Astrocyte (in vitro differentiated cells and primary cell): ENCODE measurements at regions not wholly inside any gene's neighbourhood (a gene's known extent, or its start where the extent isn't known, plus 50 kb on each side); places are given as distances from the start of the nearest gene placed in this dataset.
"Not testable (repeated sequence)": the region's sequence is repeated elsewhere in the genome, so short reads cannot be mapped to it uniquely, and the experiment has no call there.

Experiments used
- DNase-seq: peaks from one replicate; pipeline ENCODE4 v3.0.0-alpha.2; 2010; ENCODE audit warnings: low read depth
- FAIRE-seq: peaks from 2 replicates; lab custom pipeline; 2011; peaks lifted over from hg19 to GRCh38; lab: Jason Lieb, UNC
- H2AFZ ChIP-seq: 2 replicates; pipeline ENCODE4 v1.6.0; 2012; ENCODE audit warnings: low read depth, low read length, inconsistent platforms
- H3K27ac ChIP-seq: 2 replicates; pipeline ENCODE4 v1.5.1; 2011; ENCODE audit warnings: low read depth, low read length, inconsistent platforms
- H3K27me3 ChIP-seq: 2 replicates; pipeline ENCODE4 v1.6.0; 2011; ENCODE audit warnings: low read length, inconsistent platforms; ENCODE audit not compliant: insufficient read depth
- H3K36me3 ChIP-seq: 2 replicates; pipeline ENCODE4 v1.5.1; 2011; ENCODE audit warnings: low read length, inconsistent platforms; ENCODE audit not compliant: insufficient read depth
- H3K4me1 ChIP-seq: 2 replicates; pipeline ENCODE4 v1.5.1; 2011; ENCODE audit warnings: low read length, inconsistent platforms; ENCODE audit not compliant: insufficient read depth
- H3K4me2 ChIP-seq: 2 replicates; pipeline ENCODE4 v1.6.0; 2012; ENCODE audit warnings: low read length, inconsistent platforms
- H3K4me3 ChIP-seq: 2 replicates; pipeline ENCODE4 v1.5.1; 2011; ENCODE audit warnings: low read depth, mild to moderate bottlenecking, low read length, inconsistent platforms; ENCODE audit not compliant: insufficient read depth
- H3K79me2 ChIP-seq: 2 replicates; pipeline ENCODE4 v1.6.0; 2012; ENCODE audit warnings: mild to moderate bottlenecking, low read length, inconsistent platforms; ENCODE audit not compliant: insufficient read depth
- H3K9ac ChIP-seq: 2 replicates; pipeline ENCODE4 v1.6.0; 2012; ENCODE audit warnings: mild to moderate bottlenecking, low read length, inconsistent platforms
- H3K9me3 ChIP-seq: 2 replicates; pipeline ENCODE4 v1.5.1; 2012; ENCODE audit warnings: low read depth, mild to moderate bottlenecking, low read length, inconsistent platforms; ENCODE audit not compliant: insufficient read depth
- H4K20me1 ChIP-seq: 2 replicates; pipeline ENCODE4 v1.6.0; 2012; ENCODE audit warnings: low read length, inconsistent platforms; ENCODE audit not compliant: insufficient read depth
- H3K27ac Mint-ChIP-seq: one replicate; pipeline ENCODE4 v1.8.0; 2021; ENCODE audit warnings: mild to moderate bottlenecking, mixed read lengths; ENCODE audit not compliant: unreplicated experiment
- H3K27me3 Mint-ChIP-seq: one replicate; pipeline ENCODE4 v1.8.0; 2021; ENCODE audit warnings: low read depth, mixed read lengths; ENCODE audit not compliant: unreplicated experiment
- H3K36me3 Mint-ChIP-seq: one replicate; pipeline ENCODE4 v1.8.0; 2021; ENCODE audit warnings: low read depth, mixed read lengths; ENCODE audit not compliant: unreplicated experiment
- H3K4me1 Mint-ChIP-seq: one replicate; pipeline ENCODE4 v1.8.0; 2021; ENCODE audit warnings: low read depth, mixed read lengths; ENCODE audit not compliant: unreplicated experiment
- H3K4me3 Mint-ChIP-seq: one replicate; pipeline ENCODE4 v1.8.0; 2021; ENCODE audit warnings: mild to moderate bottlenecking, moderate library complexity, mixed read lengths; ENCODE audit not compliant: unreplicated experiment
- H3K9me3 Mint-ChIP-seq: one replicate; pipeline ENCODE4 v1.8.0; 2021; ENCODE audit warnings: mild to moderate bottlenecking, mixed read lengths; ENCODE audit not compliant: unreplicated experiment
- EZH2 ChIP-seq: IDR thresholded peaks from 2 replicates; pipeline ENCODE4 v1.6.1; 2012; ENCODE audit warnings: mild to moderate bottlenecking, low read length, inconsistent platforms; ENCODE audit not compliant: insufficient read depth
- TF ChIP-seq, protein P1 (sequence below): IDR thresholded peaks from 2 replicates; pipeline ENCODE4 v1.5.1; 2011; ENCODE audit warnings: low read depth, mild to moderate bottlenecking, inconsistent platforms, low read length, moderate library complexity; ENCODE audit not compliant: insufficient read depth

GRCh38 chr4:104574371-104574770 is 79.7 kb upstream of the CXXC4 start:
- Histone ChIP-seq H4K20me1 (no peaks in the 10 kb centered on the region), H3K27me3 (no peaks in the 10 kb centered on the region), H3K27ac (no peak overlapping the region), H3K9me3 (no peaks in the 10 kb centered on the region), H3K9ac (no peak overlapping the region), H3K4me1 (no peaks in the 10 kb centered on the region), H3K4me3 (no peak overlapping the region), H2AFZ (no peak overlapping the region), H3K4me2 (no peak overlapping the region), H3K36me3 (no peaks in the 10 kb centered on the region), H3K79me2 (no peaks in the 10 kb centered on the region)
- FAIRE-seq (no peak), DNase-seq (no peak)
- TF ChIP-seq, protein P1, sequence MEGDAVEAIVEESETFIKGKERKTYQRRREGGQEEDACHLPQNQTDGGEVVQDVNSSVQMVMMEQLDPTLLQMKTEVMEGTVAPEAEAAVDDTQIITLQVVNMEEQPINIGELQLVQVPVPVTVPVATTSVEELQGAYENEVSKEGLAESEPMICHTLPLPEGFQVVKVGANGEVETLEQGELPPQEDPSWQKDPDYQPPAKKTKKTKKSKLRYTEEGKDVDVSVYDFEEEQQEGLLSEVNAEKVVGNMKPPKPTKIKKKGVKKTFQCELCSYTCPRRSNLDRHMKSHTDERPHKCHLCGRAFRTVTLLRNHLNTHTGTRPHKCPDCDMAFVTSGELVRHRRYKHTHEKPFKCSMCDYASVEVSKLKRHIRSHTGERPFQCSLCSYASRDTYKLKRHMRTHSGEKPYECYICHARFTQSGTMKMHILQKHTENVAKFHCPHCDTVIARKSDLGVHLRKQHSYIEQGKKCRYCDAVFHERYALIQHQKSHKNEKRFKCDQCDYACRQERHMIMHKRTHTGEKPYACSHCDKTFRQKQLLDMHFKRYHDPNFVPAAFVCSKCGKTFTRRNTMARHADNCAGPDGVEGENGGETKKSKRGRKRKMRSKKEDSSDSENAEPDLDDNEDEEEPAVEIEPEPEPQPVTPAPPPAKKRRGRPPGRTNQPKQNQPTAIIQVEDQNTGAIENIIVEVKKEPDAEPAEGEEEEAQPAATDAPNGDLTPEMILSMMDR, result no peak
- no peak for TF ChIP-seq EZH2
- Mint-ChIP-seq H3K27ac (no peak overlapping the region), H3K9me3 (no peaks in the 10 kb centered on the region), H3K4me1 (peaks cover 5% of the 10 kb centered on the region), H3K4me3 (no peak overlapping the region), H3K27me3 (no peaks in the 10 kb centered on the region), H3K36me3 (no peaks in the 10 kb centered on the region)

GRCh38 chr4:104575278-104575677 is 80.6 kb upstream of the CXXC4 start:
- Mint-ChIP-seq H3K4me1 (peaks cover 5% of the 10 kb centered on the region), H3K9me3 (no peaks in the 10 kb centered on the region), H3K36me3 (no peaks in the 10 kb centered on the region), H3K4me3 (no peak overlapping the region), H3K27me3 (no peaks in the 10 kb centered on the region), H3K27ac (no peak overlapping the region)
- Histone ChIP-seq H2AFZ (no peak overlapping the region), H3K4me2 (no peak overlapping the region), H3K9me3 (no peaks in the 10 kb centered on the region), H3K9ac (no peak overlapping the region), H4K20me1 (no peaks in the 10 kb centered on the region), H3K4me3 (no peak overlapping the region), H3K36me3 (no peaks in the 10 kb centered on the region), H3K79me2 (no peaks in the 10 kb centered on the region), H3K27me3 (no peaks in the 10 kb centered on the region), H3K27ac (no peak overlapping the region), H3K4me1 (no peaks in the 10 kb centered on the region)
- no peak for FAIRE-seq
- no peak for DNase-seq
- TF ChIP-seq, protein P1, result no peak
- TF ChIP-seq EZH2, result no peak

DNA sequence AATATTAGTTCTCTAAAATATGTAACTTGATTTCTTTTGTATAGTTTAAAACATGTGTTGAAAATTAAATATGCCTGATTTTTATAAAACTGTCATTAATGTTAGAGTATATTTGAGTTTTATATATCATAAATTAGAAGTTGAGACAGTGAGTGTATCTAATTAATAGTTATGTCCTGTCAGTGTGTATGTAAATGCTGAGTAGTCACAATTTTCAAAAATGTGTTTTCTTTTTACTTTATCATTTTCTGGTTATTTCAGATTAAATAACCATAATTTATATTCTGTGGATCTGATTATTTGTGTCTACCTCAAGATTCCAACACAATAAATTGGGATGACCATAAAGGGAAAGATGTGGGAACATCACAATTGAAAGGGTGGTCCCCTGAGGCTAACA is 82.7 kb upstream of the CXXC4 start:
- no peaks in the 10 kb centered on the region for H3K9me3 Mint-ChIP-seq
- Histone ChIP-seq H3K4me2 (no peak overlapping the region), H3K27ac (no peak overlapping the region), H3K9ac (no peak overlapping the region), H3K27me3 (no peaks in the 10 kb centered on the region), H3K4me3 (no peak overlapping the region), H3K4me1 (no peaks in the 10 kb centered on the region), H3K36me3 (no peaks in the 10 kb centered on the region), H2AFZ (no peak overlapping the region), H4K20me1 (no peaks in the 10 kb centered on the region), H3K79me2 (no peaks in the 10 kb centered on the region), H3K9me3 (no peaks in the 10 kb centered on the region)
- no peaks in the 10 kb centered on the region for H3K36me3 Mint-ChIP-seq
- H3K4me1 Mint-ChIP-seq, result no peaks in the 10 kb centered on the region
- DNase-seq (no peak), FAIRE-seq (no peak)
- TF ChIP-seq EZH2, result no peak
- TF ChIP-seq, protein P1, result no peak
- no peaks in the 10 kb centered on the region for H3K27me3 Mint-ChIP-seq
- H3K4me3 Mint-ChIP-seq, result no peak overlapping the region
- H3K27ac Mint-ChIP-seq, result no peak overlapping the region

- H3K27ac Mint-ChIP-seq, FAIRE-seq, H2AFZ ChIP-seq, H3K4me1 ChIP-seq, H4K20me1 ChIP-seq, H3K9me3 Mint-ChIP-seq, H3K27me3 Mint-ChIP-seq, H3K4me3 Mint-ChIP-seq, H3K9me3 ChIP-seq, H3K4me2 ChIP-seq, H3K79me2 ChIP-seq, H3K36me3 ChIP-seq, H3K9ac ChIP-seq, H3K36me3 Mint-ChIP-seq, H3K4me1 Mint-ChIP-seq, H3K27ac ChIP-seq, H3K4me3 ChIP-seq, DNase-seq, H3K27me3 ChIP-seq: not testable (repeated sequence)
These were observed 86.8 kb upstream of the CXXC4 start for GRCh38 chr4:104581476-104581875.
